Caco-2 (cell line): ENCODE measurements at regions not wholly inside any gene's neighbourhood (a gene's known extent, or its start where the extent isn't known, plus 50 kb on each side); places are given as distances from the start of the nearest gene placed in this dataset.

Experiments
- BruUV-seq: library from RNA; stranded (reverse); fragments of 400-500 nt; replicated peaks from 2 replicates; lab custom pipeline; 2021; lab: Mats Ljungman, UMichigan
- CTCF ChIA-PET: fragments of 300-600 bp; sonication (Branson Sonifier 250); formaldehyde crosslinking; loops from one replicate; lab custom pipeline; 2022; ENCODE audit warnings: antibody characterized with exemption; lab: Charles Lee
- POLR2A ChIA-PET: fragments of 300-600 bp; sonication (Branson Sonifier 250); formaldehyde crosslinking; loops from one replicate; lab custom pipeline; 2022; ENCODE audit warnings: antibody characterized with exemption; lab: Charles Lee
- DNase-seq, 2 experiments: peaks; one replicate each; pipeline versions ENCODE4 v3.0.0 to v3.0.0-alpha.2; 2020 to 2022
- H3K27me3 ChIP-seq: replicated peaks from 2 replicates; pipeline ENCODE4 v1.6.0; 2011; ENCODE audit warnings: low read length; ENCODE audit not compliant: control insufficient read depth, insufficient read depth
- H3K36me3 ChIP-seq: 2 replicates; pipeline ENCODE4 v1.5.1; 2011; ENCODE audit warnings: low read length; ENCODE audit not compliant: control insufficient read depth, insufficient read depth
- H3K4me1 ChIP-seq: fragments of 250-450 bp; sonication (Bioruptor Pico); 2 replicates; pipeline ENCODE4 v1.5.1; 2020; ENCODE audit warnings: mild to moderate bottlenecking
- H3K4me3 ChIP-seq: 2 replicates; pipeline ENCODE4 v1.5.1; 2011; ENCODE audit warnings: low read depth, mild to moderate bottlenecking, control low read depth, low read length
- H3K9me3 ChIP-seq: fragments of 250-450 bp; sonication (Bioruptor Pico); 2 replicates; pipeline ENCODE4 v1.5.1; 2020; ENCODE audit warnings: mild to moderate bottlenecking, moderate library complexity
- H3K27ac Mint-ChIP-seq: one replicate; pipeline ENCODE4 v1.8.0; 2022; ENCODE audit warnings: mixed read lengths; ENCODE audit not compliant: unreplicated experiment
- H3K27me3 Mint-ChIP-seq: one replicate; pipeline ENCODE4 v1.8.0; 2022; ENCODE audit warnings: mixed read lengths; ENCODE audit not compliant: insufficient read depth, unreplicated experiment
- H3K36me3 Mint-ChIP-seq: one replicate; pipeline ENCODE4 v1.8.0; 2022; ENCODE audit warnings: mild to moderate bottlenecking, mixed read lengths; ENCODE audit not compliant: insufficient read depth, unreplicated experiment
- H3K4me1 Mint-ChIP-seq: one replicate; pipeline ENCODE4 v1.8.0; 2022; ENCODE audit warnings: low read depth, mixed read lengths; ENCODE audit not compliant: unreplicated experiment
- H3K4me3 Mint-ChIP-seq: one replicate; pipeline ENCODE4 v1.8.0; 2022; ENCODE audit warnings: mild to moderate bottlenecking, moderate library complexity, mixed read lengths; ENCODE audit not compliant: unreplicated experiment
- H3K9me3 Mint-ChIP-seq: one replicate; pipeline ENCODE4 v1.8.0; 2022; ENCODE audit warnings: mixed read lengths; ENCODE audit not compliant: unreplicated experiment
- intact Hi-C: fragments of 100-400 bp; cut with micrococcal nuclease; formaldehyde crosslinking; loops from one replicate; pipeline ENCODE4 v1.10.0; 2022; ENCODE audit not compliant: unreplicated experiment
- TF ChIP-seq, protein P1 (sequence below), 2 experiments: fragments of 200-600 bp in 1 of 2; IDR thresholded peaks; 1 replicate in 1 of 2; 2 replicates in 1 of 2; pipeline versions ENCODE4 v1.5.1 to v1.8.0; 2011 to 2022; ENCODE audit warnings: antibody characterized with exemption in 1 of 2, control low read depth in 1 of 2, inconsistent platforms in 1 of 2, low read depth in 1 of 2, low read length in 1 of 2, mild to moderate bottlenecking in 1 of 2, moderate library complexity in 1 of 2; ENCODE audit not compliant: insufficient read depth in 1 of 2, severe bottlenecking in 1 of 2, unreplicated experiment in 1 of 2

DNA sequence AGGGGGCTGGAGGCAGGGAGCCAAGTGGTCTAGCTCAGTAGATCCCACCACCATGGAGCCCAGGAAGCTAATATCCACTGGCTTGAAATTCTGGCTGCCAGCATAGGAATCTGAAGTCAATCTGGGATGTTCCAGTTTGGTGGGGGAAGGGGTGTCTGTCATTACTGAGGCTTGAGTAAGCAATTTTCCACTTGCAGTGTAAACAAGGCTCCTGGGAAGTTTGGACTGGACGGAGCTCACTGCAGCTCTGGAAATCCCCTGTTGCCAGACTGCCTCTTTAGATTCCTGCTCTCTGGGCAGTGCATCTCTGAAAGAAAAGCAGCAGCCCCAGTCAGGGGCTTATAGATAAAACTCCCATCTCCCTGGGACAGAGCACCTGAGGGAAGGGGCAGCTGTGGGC lies 349.2 kb upstream of the KLHL1 start:
- H3K27me3 Mint-ChIP-seq, result no peaks in the 10 kb centered on the region
- no peak for DNase-seq
- no peaks in the 10 kb centered on the region for H3K4me1 Mint-ChIP-seq
- H3K4me1 ChIP-seq, result peaks cover 12% of the 10 kb centered on the region
- no peaks in the 10 kb centered on the region for H3K36me3 ChIP-seq
- BruUV-seq, result no TSS peak
- TF ChIP-seq, protein P1, sequence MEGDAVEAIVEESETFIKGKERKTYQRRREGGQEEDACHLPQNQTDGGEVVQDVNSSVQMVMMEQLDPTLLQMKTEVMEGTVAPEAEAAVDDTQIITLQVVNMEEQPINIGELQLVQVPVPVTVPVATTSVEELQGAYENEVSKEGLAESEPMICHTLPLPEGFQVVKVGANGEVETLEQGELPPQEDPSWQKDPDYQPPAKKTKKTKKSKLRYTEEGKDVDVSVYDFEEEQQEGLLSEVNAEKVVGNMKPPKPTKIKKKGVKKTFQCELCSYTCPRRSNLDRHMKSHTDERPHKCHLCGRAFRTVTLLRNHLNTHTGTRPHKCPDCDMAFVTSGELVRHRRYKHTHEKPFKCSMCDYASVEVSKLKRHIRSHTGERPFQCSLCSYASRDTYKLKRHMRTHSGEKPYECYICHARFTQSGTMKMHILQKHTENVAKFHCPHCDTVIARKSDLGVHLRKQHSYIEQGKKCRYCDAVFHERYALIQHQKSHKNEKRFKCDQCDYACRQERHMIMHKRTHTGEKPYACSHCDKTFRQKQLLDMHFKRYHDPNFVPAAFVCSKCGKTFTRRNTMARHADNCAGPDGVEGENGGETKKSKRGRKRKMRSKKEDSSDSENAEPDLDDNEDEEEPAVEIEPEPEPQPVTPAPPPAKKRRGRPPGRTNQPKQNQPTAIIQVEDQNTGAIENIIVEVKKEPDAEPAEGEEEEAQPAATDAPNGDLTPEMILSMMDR (IDR thresholded peaks at IDR 0.05; ENCODE audit: insufficient read depth in 1 of 2, low read depth in 1 of 2, low read length in 1 of 2, severe bottlenecking in 1 of 2, unreplicated experiment in 1 of 2), result no peak
- intact Hi-C loops, result no loop called here
- no peaks in the 10 kb centered on the region for H3K36me3 Mint-ChIP-seq
- no peak overlapping the region for H3K27ac Mint-ChIP-seq
- no peak overlapping the region for H3K4me3 Mint-ChIP-seq
- ChIA-PET CTCF (no interaction called here), POLR2A (no interaction called here)
- H3K4me3 ChIP-seq, result no peak overlapping the region
- no peaks in the 10 kb centered on the region for H3K9me3 ChIP-seq
- no peaks in the 10 kb centered on the region for H3K27me3 ChIP-seq
- H3K9me3 Mint-ChIP-seq, result peaks cover 44% of the 10 kb centered on the region

DNA sequence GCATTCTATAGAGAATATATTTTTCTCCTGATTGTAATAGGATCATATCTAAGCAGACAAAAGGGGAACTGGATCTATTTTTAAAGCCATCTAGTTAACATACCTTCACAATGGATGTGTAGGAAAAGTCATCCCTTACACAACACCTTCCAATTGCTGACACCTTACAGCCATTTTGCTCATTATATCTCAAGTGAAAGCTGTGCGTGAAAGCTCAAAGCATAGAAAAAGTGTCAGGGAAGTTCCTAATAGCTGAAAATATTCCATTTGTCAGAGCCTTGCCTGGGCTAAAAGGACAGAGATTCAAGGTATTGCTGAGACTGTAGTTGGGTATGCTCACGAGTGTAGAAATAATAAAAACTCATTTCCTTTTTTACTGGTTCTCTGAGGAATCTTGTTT lies 340.6 kb upstream of the KLHL1 start:
- H3K27ac Mint-ChIP-seq, result no peak overlapping the region
- no peaks in the 10 kb centered on the region for H3K36me3 Mint-ChIP-seq
- intact Hi-C loops, result no loop called here
- no peaks in the 10 kb centered on the region for H3K27me3 Mint-ChIP-seq
- no peaks in the 10 kb centered on the region for H3K4me1 Mint-ChIP-seq
- DNase-seq, result no peak
- Histone ChIP-seq H3K9me3 (no peaks in the 10 kb centered on the region), H3K27me3 (no peaks in the 10 kb centered on the region), H3K4me3 (no peak overlapping the region), H3K36me3 (no peaks in the 10 kb centered on the region), H3K4me1 (no peaks in the 10 kb centered on the region)
- POLR2A ChIA-PET, result no interaction called here
- BruUV-seq, result no TSS peak
- TF ChIP-seq, protein P1 (IDR thresholded peaks at IDR 0.05; ENCODE audit: insufficient read depth in 1 of 2, low read depth in 1 of 2, low read length in 1 of 2, severe bottlenecking in 1 of 2, unreplicated experiment in 1 of 2), result no peak
- no peak overlapping the region for H3K4me3 Mint-ChIP-seq
- CTCF ChIA-PET, result no interaction called here
- peaks cover 14% of the 10 kb centered on the region for H3K9me3 Mint-ChIP-seq

DNA sequence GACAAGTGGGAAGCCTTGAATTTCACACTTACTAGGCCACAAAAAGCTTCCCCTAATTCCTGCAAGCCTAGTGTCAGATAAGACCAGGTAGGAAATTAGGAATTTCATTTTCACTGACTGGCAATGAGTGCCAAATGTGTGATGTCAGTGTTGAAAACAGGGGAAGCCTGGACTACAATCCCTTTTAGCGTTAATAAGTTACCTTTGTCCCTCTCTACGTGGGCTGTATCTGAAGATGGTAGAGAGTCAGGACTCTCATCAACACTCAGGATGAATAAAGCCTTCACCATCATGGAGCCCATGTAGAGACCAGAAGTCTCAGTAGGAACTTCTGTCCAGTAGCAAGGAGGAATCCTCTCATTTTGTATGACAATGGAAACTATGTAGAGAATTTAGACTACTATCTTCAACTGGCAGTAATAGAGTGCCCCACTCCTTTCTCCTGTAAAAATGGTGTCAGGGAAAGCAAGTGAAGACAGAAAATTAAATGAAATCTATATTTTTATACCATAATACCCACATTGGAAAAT lies 324.1 kb upstream of the KLHL1 start:
- Histone ChIP-seq H3K9me3 (no peaks in the 10 kb centered on the region; the same call in 1 of the 2 replicates), H3K4me1 (no peaks in the 10 kb centered on the region; the same call in 1 of the 2 replicates), H3K27me3 (no peaks in the 10 kb centered on the region), H3K4me3 (no peak overlapping the region), H3K36me3 (no peaks in the 10 kb centered on the region)
- DNase-seq, result no peak
- H3K27ac Mint-ChIP-seq, result no peak overlapping the region
- no peak overlapping the region for H3K4me3 Mint-ChIP-seq
- POLR2A ChIA-PET, result no interaction called here
- CTCF ChIA-PET, result no interaction called here
- H3K9me3 Mint-ChIP-seq, result peaks cover 15% of the 10 kb centered on the region
- TF ChIP-seq, protein P1 (IDR thresholded peaks at IDR 0.05; ENCODE audit: insufficient read depth in 1 of 2, low read depth in 1 of 2, low read length in 1 of 2, severe bottlenecking in 1 of 2, unreplicated experiment in 1 of 2), result no peak
- intact Hi-C loops, result no loop called here
- H3K27me3 Mint-ChIP-seq, result no peaks in the 10 kb centered on the region
- no TSS peak for BruUV-seq
- peaks cover 2% of the 10 kb centered on the region for H3K4me1 Mint-ChIP-seq
- no peaks in the 10 kb centered on the region for H3K36me3 Mint-ChIP-seq
